ENCODE measurements at regions not wholly inside any gene's neighbourhood (a gene's known extent, or its start where the extent isn't known, plus 50 kb on each side); places are given as distances from the start of the nearest gene placed in this dataset.

DNA sequence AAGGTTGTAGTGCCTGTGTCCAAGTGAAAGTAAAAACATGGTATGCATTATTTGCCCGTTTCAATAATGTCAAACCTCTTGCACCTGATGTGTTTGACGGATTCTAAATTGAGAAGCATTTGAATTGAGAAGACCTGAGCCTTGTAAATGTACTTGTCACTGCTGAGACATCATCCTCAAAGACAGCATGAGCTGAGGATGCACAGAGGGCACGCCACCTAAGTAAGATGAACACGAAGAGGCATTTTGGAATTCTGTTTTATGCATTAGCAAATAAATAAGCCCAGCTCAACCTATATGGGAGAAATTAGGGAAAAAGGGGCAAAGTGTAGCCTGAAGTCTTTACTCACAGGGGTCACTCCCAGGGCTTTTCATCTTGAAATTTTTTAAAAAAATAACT lies 73.8 kb upstream of the SORCS1 start:
- no peak for DNase-seq (ENCODE audit: low spot score)
- TF ChIP-seq, protein P1, sequence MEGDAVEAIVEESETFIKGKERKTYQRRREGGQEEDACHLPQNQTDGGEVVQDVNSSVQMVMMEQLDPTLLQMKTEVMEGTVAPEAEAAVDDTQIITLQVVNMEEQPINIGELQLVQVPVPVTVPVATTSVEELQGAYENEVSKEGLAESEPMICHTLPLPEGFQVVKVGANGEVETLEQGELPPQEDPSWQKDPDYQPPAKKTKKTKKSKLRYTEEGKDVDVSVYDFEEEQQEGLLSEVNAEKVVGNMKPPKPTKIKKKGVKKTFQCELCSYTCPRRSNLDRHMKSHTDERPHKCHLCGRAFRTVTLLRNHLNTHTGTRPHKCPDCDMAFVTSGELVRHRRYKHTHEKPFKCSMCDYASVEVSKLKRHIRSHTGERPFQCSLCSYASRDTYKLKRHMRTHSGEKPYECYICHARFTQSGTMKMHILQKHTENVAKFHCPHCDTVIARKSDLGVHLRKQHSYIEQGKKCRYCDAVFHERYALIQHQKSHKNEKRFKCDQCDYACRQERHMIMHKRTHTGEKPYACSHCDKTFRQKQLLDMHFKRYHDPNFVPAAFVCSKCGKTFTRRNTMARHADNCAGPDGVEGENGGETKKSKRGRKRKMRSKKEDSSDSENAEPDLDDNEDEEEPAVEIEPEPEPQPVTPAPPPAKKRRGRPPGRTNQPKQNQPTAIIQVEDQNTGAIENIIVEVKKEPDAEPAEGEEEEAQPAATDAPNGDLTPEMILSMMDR (IDR thresholded peaks at IDR 0.05; ENCODE audit: extremely low read depth, insufficient read depth, missing control alignments) = no peak
- in situ Hi-C loops (cut with MboI; ENCODE audit: low pct_unique_long_range_greater_than_20kb, low sequenced_read_pairs, unreplicated experiment) = no loop called here

GRCh38 chr10:107232013-107232412 lies 67.5 kb upstream of the SORCS1 start:
- DNase-seq (ENCODE audit: low spot score) = no peak
- TF ChIP-seq, protein P1 (IDR thresholded peaks at IDR 0.05; ENCODE audit: extremely low read depth, insufficient read depth, missing control alignments) = no peak
- in situ Hi-C loops (cut with MboI; ENCODE audit: low pct_unique_long_range_greater_than_20kb, low sequenced_read_pairs, unreplicated experiment) = no loop called here

- in situ Hi-C loops (cut with MboI; ENCODE audit: low pct_unique_long_range_greater_than_20kb, low sequenced_read_pairs, unreplicated experiment) = no loop called here
- no peak for DNase-seq (ENCODE audit: low spot score)
- TF ChIP-seq, protein P1 (IDR thresholded peaks at IDR 0.05; ENCODE audit: extremely low read depth, insufficient read depth, missing control alignments) = no peak
Observed at GRCh38 chr10:107230887-107231286, 66.4 kb upstream of the SORCS1 start.

- TF ChIP-seq, protein P1 (IDR thresholded peaks at IDR 0.05; ENCODE audit: extremely low read depth, insufficient read depth, missing control alignments) = no peak
- no peak for DNase-seq (ENCODE audit: low spot score)
- in situ Hi-C loops (cut with MboI; ENCODE audit: low pct_unique_long_range_greater_than_20kb, low sequenced_read_pairs, unreplicated experiment) = no loop called here
Observed at GRCh38 chr10:107215681-107216080, 51.2 kb upstream of the SORCS1 start.
